GM19025 (cell line): ENCODE measurements at regions not wholly inside any gene's neighbourhood (a gene's known extent, or its start where the extent isn't known, plus 50 kb on each side); places are given as distances from the start of the nearest gene placed in this dataset.
"Not testable (repeated sequence)": the region's sequence is repeated elsewhere in the genome, so short reads cannot be mapped to it uniquely, and the experiment has no call there.

Source experiments
- ATAC-seq: cut with Tn5 transposase; IDR thresholded peaks from one replicate; pipeline ENCODE4 v1.9.1; 2021; ENCODE audit warnings: mild to moderate bottlenecking, low read depth, moderate library complexity; ENCODE audit not compliant: unreplicated experiment

DNA sequence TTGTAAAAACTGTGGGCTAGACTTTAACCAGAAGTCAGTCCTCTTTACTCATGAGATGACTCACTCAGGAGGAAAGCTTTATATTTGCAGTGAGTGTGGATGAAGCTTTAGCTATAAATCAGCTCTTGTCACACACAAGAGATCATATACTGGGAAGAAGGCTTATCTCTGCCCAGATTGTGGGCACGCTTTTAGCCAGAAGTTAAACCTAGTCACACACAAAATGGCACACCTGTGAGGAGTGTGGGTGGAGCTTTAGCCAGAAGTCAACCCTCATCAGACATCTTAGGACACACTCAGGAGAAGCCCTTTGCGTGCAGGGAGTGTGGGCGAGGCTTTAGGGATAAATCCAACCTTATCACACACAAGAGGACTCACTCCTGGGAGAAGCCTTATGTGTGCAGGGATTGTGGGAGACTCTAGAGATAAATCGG is 706.9 kb upstream of the LUZP2 start:
- no peak for ATAC-seq

- no peak for ATAC-seq
These were observed 699.0 kb upstream of the LUZP2 start for GRCh38 chr11:23797624-23798419.

DNA sequence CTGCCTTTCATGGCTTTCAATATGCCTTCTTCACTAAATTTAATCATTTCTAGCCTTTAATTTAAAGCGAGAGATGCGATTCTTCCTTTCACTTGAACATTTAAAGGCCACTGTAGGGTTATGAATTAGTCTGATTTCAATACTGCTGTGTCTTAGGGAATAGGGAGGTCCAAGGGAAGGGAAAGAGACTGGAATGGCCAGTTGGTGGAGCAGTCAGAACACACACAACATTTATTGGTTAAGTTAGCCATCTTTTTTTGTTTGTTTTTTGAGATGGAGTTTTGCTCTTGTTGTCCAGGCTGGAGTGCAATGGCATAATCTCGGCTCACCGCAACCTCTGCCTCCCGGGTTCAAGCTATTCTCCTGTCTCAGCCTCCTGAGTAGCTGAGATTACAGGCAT is 662.5 kb upstream of the LUZP2 start:
- ATAC-seq = not testable (repeated sequence)

DNA sequence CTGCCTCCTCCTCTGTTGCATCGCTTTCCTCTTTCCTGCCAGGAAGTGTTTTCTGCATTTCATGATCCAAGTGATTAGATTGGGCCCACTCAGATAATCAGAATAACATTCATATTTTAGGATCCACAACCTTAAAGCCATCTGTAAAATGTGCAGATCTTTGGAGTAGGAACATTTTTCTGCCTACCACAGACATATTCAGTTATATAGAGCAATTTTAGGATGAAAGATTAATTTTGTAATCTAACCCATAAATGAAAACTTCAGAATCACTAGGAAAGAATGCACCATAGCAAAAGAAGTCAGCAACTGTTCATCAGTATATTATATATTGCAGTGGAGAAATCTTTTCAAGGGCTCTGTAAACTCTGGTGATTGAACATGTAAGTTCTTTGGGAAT is 659.9 kb upstream of the LUZP2 start:
- ATAC-seq = no peak

DNA sequence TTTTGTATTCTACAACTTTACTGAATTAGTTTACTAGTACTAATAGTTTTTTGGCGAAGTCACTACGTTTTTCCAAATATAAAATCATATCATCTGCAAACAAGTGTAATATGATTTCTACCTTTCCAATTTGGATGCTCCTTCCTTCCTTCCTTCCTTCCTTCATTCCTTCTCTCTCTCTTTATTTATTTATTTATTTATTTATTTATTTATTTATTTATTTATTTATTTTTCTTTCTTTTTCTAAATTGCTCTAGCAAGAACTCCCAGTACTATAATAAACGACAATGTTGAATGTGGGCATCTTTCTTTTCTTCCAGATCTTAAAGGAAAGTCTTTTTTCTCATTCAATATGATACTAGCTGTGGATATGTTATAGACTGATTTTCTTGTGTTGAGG is 656.0 kb upstream of the LUZP2 start:
- ATAC-seq = no peak

- no peak for ATAC-seq
These were observed 649.9 kb upstream of the LUZP2 start for GRCh38 chr11:23846902-23847422.

- no peak for ATAC-seq
These were observed 645.6 kb upstream of the LUZP2 start for GRCh38 chr11:23851216-23851615.

DNA sequence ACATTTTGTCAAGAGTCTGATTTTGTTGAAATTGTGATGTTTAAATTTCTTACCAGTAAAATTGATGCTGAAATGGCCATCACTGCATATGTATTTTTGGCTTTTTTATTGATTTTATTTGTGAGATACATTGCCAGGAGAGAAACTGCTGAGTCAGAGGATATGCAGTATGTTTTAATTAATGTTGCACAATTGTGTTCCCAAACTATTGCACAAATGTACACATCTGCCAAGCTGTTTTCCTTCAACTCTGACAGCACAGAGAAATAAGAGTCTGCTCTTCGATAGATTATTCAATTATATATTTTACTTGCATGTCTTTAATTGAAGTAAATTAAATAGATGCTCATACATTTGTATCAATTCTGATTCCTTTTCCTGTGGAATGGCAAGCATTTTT is 640.2 kb upstream of the LUZP2 start:
- no peak for ATAC-seq

DNA sequence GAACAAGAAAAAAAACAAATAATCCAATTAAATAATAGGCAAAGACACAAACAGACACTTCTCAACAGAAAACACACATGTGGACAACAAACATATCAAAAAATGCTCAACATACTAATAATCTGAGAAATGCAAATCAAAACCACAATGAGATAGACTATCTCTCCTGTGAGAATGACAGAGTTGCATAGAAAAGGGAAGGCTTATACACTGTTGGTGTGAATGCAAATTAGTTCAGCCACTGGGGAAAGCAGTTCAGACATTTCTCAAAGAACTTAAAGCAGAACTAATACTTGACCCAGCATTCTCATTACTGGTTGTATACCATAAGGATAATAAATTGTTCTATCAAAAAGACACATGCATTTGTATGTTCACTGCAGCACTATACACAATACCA is 637.8 kb upstream of the LUZP2 start:
- ATAC-seq = no peak

DNA sequence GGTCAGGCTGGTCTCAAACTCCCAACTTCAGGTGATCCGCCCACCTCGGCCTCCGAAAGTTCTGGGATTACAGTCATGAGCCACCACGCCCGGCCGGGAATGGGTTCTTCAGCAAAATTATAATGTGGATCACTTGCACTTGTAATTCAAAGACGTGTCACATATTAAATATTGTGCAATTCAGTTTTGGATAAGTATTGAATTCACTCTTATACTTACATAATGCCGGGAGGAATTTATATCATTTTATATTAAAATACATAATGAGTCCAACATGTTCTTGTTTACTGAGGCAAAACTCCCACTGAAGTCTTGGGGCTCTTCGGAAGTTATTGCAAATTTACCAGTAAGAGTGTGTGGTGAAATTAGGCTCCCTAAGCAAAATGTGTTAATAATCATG is 635.2 kb upstream of the LUZP2 start:
- ATAC-seq = no peak

GRCh38 chr11:23865341-23865975 is 631.4 kb upstream of the LUZP2 start:
- no peak for ATAC-seq

GRCh38 chr11:23866641-23867040 is 630.2 kb upstream of the LUZP2 start:
- no peak for ATAC-seq

- ATAC-seq = no peak
These were observed 627.2 kb upstream of the LUZP2 start for GRCh38 chr11:23869671-23870070.

- no peak for ATAC-seq
These were observed 623.4 kb upstream of the LUZP2 start for GRCh38 chr11:23873406-23873805.

- no peak for ATAC-seq
These were observed 621.5 kb upstream of the LUZP2 start for GRCh38 chr11:23875176-23875850.

- ATAC-seq = not testable (repeated sequence)
These were observed 613.3 kb upstream of the LUZP2 start for GRCh38 chr11:23883426-23884048.

DNA sequence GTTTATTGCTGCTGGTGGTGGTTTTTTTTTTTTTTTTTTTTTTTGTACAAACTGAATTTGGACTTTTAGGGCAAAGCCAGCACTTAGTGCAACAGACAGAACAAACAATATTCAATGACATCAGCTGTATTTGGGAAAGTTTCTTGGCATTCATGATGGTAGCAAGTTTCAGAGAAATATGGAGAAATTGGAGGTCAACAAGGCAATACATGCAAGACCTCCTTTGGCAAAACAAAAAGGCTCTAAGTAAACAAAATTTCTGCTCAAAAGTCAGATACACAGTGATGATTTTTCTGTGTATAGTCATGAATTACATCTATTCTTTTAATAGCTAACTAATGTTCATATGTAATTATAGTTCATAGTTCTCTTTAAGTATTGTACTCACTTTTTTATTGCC is 612.5 kb upstream of the LUZP2 start:
- no peak for ATAC-seq

- ATAC-seq = no peak
These were observed 611.1 kb upstream of the LUZP2 start for GRCh38 chr11:23885801-23886200.

DNA sequence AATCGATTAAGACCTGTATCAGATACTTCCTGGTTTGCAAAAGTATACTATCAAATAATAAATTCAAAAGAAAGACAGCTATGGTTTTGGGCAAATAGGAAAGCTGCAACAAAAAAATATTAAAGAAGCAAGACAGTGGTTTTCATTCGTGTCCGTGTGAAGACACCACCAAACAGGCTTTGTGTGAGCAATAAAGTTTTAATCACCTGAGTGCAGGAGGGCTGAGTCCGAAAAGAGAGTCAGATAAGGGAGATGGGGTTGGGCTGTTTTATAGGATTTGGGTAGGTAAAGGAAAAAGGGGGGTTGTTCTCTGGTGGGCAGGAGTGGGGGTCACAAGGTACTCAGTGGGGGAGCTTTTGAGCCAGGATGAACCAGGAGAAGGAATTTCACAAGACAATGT is 609.7 kb upstream of the LUZP2 start:
- not testable (repeated sequence) for ATAC-seq

GRCh38 chr11:23893126-23893525 is 603.7 kb upstream of the LUZP2 start:
- no peak for ATAC-seq
